Adipose tissue (tissue), 3 donors: ENCODE measurements at regions not wholly inside any gene's neighbourhood (a gene's known extent, or its start where the extent isn't known, plus 50 kb on each side); places are given as distances from the start of the nearest gene placed in this dataset.
"Not testable (repeated sequence)": the region's sequence is repeated elsewhere in the genome, so short reads cannot be mapped to it uniquely, and the experiment has no call there.

ENCODE experiments used
- H3K27ac ChIP-seq: one replicate; pipeline ENCODE4 v1.5.1; 2013; ENCODE audit warnings: low read depth, low read length
- WGBS, 3 donors: extraction: QIAGEN DNeasy Blood & Tissue Kit; methylation state at CpG; one replicate each; pipeline ENCODE4 v1.1.7; 2013; 5-methylcytosine and 5-hydroxymethylcytosine counted together
- donor health status: healthy with polysubstance abuse.
- donor health status: Bipolar disorder and iron deficiency.
- donor health status: healthy.

DNA sequence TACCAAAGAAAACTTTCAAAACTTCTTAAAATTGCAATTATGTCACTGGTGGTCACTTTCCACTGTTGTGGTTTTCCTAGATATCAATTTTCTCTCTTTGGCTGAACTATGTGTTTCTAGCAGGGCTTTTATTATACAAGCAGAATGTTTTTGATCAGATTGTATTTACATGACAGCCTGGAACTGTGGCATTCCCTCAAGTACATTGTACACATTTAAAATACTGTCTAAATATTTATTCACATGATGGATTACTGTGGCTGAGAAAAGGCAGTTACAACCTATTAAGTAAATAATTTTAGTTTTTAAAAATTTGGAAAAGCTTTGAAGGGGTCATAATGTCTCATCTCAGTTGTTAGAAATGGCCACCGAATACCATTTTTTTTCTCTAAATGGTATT, 231.9 kb upstream of the PPP1R3A start:
- WGBS, 3 donors: 59 to 75% (median 70%) methylated on average over 1 of the region's 1 CpG
- no peak overlapping the region for H3K27ac ChIP-seq

GRCh38 chr7:114148779-114149178, 230.0 kb upstream of the PPP1R3A start:
- 49 to 59% (median 58%) methylated on average over 3 of the region's 3 CpGs for WGBS, 3 donors
- H3K27ac ChIP-seq: no peak overlapping the region

DNA sequence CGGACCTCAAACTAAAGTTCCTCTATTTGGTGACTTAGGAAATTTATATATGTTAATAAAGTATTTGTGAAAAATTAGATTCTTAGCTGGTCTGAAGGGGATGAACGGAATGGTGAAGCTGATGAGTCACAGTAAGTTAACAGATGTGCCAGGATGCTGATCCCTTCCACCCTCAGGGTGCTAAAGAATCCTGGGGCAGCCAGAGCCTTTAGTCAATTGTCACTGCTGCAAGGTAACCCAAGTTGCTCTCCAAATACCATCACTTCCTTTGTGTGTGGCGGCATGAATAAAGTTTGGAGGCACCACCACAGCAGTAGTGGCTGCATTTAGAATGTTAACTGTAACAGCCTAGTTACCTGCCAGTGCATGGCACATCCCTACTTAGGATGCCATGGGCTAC, 222.6 kb upstream of the PPP1R3A start:
- 64 to 82% (median 66%) methylated on average over 3 of the region's 3 CpGs for WGBS, 3 donors
- H3K27ac ChIP-seq: no peak overlapping the region

- H3K27ac ChIP-seq: no peak overlapping the region
- WGBS, 3 donors: 90 to 100% (median 92%) methylated on average over 1 of the region's 1 CpG
These were observed 221.8 kb upstream of the PPP1R3A start for GRCh38 chr7:114140561-114140960.

DNA sequence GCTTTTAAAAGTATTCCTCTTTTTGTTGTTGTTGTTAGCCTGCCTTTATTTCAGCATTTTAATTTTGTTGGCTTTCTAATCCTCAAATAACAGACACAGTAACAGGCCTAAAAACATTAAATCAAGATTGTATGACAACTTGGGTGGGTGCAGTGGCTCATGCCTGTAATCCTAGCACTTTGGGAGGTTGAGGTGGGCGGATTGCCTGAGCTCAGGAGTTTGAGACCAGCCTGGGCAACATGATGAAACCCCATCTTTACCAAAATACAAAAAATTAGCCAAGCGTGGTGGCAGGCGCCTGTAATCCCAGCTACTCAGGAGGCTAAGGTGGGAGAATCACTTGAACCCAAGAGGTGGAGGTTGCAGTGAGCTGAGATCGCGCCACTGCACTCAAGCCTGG, 220.9 kb upstream of the PPP1R3A start:
- not testable (repeated sequence) for H3K27ac ChIP-seq
- 91 to 93% (median 92%) methylated on average over 5 of the region's 5 CpGs for WGBS, 3 donors

GRCh38 chr7:114138587-114138986, 219.8 kb upstream of the PPP1R3A start:
- H3K27ac ChIP-seq: no peak overlapping the region
- 88 to 94% (median 88%) methylated on average over 5 of the region's 5 CpGs for WGBS, 3 donors

DNA sequence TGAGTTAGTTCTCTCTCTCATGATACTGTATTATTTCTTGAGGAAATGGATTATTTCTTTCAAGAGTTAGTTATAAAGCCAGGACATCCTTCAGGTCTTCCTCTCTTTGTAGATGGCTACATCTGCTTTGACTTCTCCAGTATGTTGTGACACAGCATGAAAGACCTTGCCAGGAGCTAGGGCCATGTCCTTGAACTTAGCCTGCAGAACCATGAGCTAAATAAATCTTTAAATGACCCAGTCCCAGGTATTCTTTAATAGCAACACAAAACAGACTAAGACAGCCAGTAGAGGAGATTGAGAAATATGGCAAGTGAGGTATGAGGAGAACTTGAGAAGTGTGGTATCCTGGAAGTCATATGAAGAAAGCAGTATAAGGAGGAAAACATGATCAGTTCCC, 214.9 kb upstream of the PPP1R3A start:
- no peak overlapping the region for H3K27ac ChIP-seq

- WGBS, 3 donors: 27 to 64% (median 62%) methylated on average over 3 of the region's 3 CpGs
- no peak overlapping the region for H3K27ac ChIP-seq
These were observed 212.1 kb upstream of the PPP1R3A start for GRCh38 chr7:114130866-114131265.

- no peak overlapping the region for H3K27ac ChIP-seq
- 94 to 100% (median 94%) methylated on average over 1 of the region's 1 CpG for WGBS, 3 donors
These were observed 210.1 kb upstream of the PPP1R3A start for GRCh38 chr7:114128880-114129279.

DNA sequence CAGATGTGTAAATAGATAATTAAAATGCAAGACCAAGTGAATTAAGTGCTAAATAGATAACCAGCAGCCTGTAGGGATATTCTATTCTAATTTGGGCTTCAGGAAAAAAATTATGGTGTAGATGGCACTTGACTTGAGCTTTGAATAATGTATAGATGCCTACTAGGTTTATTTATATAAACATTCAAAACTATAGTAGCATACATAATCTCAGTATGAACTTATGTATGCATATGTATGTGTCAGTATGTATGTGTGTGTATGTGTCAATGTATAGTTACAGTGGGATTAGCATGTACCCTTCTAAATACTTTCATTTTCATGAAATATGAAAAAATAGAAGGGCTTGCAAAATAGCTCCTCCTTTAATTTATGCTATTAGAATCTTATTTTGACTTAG, 207.3 kb upstream of the PPP1R3A start:
- H3K27ac ChIP-seq: no peak overlapping the region

DNA sequence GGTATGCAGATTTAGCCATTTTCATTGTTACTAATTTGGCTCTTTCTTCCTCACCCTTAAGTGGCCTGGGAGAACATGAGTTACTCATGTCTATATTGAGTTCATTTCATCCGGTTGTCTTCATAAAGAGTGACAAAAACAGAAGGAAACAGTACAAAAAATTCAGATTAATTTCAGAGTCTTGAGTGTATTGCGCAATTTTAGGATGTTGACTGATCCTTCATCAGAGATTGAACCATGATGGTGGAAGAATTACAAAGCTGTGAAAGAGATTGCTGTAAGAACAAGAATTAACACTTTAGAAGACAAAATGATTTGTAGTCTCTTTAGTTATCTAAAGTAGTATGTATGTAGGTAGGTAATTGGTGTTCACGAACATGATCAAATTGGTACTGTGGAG, 194.0 kb upstream of the PPP1R3A start:
- H3K27ac ChIP-seq: no peak overlapping the region
- 68 to 95% (median 74%) methylated on average over 3 of the region's 3 CpGs for WGBS, 3 donors

DNA sequence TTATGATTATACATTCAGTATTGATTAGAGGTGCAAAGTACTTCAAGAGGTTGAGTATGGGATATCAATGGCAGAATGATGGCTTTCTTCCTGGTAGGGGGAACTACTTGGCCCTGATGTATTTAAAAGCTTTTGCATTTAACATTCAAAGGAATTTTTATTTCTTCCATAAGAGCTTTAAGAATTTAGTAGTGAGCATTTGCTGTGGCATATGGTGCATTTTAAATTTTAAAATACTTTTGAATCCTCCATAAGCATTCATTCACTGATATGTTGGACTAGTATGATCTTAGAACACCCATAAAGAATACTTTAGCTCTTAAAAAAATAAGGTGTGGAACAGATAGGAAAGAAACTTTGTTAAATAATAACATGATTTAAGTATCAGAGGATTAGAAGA, 191.9 kb upstream of the PPP1R3A start:
- no peak overlapping the region for H3K27ac ChIP-seq

DNA sequence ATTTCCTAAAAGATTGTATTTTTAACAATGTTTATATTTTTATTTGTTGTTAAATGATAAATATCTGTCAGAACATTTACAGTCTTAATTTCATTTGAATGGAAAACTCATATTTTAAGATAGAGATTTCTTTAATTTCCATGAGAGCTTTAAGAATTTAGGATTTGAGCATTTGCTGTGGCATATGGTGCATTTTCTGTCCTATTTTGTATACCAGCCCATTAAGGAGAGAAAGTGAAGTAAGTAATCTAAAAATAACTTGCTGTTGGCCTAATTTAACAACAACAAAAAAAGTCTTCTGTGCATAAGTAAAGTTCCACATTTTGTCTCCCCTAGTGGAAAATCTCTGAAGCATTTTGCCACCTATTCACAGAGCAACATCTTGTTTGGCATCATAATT, 190.9 kb upstream of the PPP1R3A start:
- no peak overlapping the region for H3K27ac ChIP-seq

DNA sequence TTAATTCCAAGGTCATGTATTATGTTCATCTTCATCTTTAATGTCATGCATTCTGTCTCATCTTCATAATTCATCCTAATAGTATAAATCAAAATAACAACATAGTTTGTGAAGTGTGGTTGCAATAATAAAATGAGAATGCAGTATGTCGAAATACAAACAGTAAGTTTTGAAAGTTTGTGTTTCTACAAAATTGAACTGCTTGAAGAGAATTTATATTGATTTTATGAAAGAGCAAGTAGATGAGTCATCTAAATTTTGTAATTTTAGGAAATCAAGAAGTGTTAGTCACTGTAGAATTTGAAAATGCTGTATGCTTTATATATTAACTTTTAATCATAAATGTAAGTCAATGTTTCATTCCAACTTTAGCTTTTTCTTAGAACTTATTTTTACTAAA, 190.5 kb upstream of the PPP1R3A start:
- no peak overlapping the region for H3K27ac ChIP-seq
- WGBS, 3 donors: 81 to 94% (median 83%) methylated on average over 1 of the region's 1 CpG

DNA sequence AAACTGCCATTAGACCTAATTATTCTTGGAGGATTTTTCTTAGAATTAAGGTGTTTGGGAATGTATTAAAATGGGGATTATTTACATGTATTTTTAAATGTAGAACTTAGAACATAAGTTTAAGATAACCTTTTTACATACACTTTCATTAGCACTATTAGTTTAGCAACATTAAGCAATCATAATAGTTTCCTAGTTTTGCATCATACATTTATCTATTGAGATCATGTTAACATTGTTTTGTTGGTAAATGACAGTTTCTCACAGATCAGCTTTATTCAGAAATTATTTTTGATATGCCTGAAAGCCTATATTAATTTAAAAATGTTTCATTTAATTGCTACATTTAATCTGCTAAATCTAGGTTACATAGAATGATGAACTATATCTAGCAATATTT, 189.7 kb upstream of the PPP1R3A start:
- no peak overlapping the region for H3K27ac ChIP-seq

DNA sequence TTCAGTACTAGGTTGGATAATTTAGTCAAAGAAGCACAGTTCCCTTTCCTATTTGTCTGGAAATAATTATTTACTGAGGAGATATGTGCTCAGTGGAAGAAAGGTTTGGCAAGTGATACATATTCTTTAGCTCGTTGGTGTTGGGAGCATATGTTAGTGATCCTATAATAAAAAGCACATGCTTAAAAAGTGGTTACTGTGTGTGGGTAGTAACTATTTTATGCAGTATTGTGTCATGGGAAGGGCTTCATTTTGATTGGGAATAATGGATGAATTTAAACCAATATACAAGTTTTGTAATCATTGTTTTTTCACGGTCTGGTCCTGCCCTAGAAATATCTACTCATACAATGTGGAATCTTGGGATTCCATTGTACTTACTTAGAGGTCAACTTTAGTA, 188.7 kb upstream of the PPP1R3A start:
- 52 to 63% (median 62%) methylated on average over 2 of the region's 2 CpGs for WGBS, 3 donors
- H3K27ac ChIP-seq: no peak overlapping the region

- H3K27ac ChIP-seq: no peak overlapping the region
- WGBS, 3 donors: 80 to 93% (median 80%) methylated on average over 1 of the region's 1 CpG
These were observed 185.2 kb upstream of the PPP1R3A start for GRCh38 chr7:114104035-114104434.

DNA sequence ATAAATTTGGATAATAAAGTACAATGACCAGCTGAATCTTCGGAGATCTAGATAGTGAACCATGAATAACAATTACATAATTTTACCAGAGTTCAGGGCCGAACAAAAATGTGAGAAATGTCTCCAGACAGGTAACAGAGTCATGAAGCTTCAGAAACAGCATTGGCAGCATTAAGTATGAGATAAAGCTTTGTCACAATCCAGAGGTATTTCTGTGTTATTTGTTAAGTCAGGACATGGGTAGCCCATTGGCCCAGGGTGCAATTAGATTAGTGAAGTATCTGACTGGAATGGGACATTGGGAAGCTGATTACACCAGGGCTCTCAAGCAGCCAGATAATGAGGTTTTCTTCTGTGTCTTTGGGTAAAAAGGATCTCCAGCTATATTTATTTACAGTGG, 184.2 kb upstream of the PPP1R3A start:
- 63 to 87% (median 78%) methylated on average over 2 of the region's 2 CpGs for WGBS, 3 donors
- no peak overlapping the region for H3K27ac ChIP-seq

GRCh38 chr7:114102131-114102530, 183.3 kb upstream of the PPP1R3A start:
- 93 to 96% (median 94%) methylated on average over 1 of the region's 1 CpG for WGBS, 3 donors
- no peak overlapping the region for H3K27ac ChIP-seq

DNA sequence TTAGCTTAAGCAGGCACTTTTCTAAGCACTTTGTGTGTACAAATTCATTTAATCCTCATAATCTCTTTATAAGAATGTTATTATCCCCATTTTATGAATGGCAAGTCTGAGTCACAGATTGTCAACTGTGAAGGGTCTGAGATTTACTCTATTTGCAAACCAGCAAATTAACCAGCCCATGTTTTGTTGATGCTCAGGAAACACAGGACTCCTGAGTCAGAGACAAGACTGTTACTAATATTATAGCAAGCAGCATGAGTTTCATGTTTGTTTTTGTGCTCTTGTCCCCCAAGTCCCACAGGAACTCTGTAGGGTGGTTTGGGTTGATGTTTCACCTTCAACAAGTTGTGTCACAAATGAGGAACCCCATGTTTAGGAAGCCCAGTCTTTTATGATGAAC, 182.0 kb upstream of the PPP1R3A start:
- no peak overlapping the region for H3K27ac ChIP-seq

DNA sequence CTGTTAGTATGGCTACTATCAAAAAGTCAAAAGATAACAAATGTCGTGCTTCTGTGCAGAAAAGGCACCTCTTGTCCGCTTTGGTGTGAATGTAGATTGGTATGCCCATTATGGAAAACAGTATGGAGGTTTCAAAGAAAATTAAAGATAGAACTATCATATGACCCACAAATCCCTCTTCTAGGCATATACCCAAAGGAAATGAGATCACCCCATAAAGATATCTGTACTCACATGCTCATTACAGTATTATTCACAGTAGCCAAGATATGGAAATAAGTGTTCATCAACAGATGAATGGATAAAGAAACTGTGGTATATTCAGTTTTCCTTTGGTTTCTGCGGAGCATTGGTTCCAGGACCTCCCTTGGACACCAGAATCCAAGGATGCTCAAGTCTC, 180.5 kb upstream of the PPP1R3A start:
- 91 to 98% (median 92%) methylated on average over 3 of the region's 3 CpGs for WGBS, 3 donors
- no peak overlapping the region for H3K27ac ChIP-seq

GRCh38 chr7:114095885-114096284, 177.1 kb upstream of the PPP1R3A start:
- 91 to 96% (median 92%) methylated on average over 4 of the region's 4 CpGs for WGBS, 3 donors

More at GRCh38 chr7:114095885-114096284, 177.1 kb upstream of the PPP1R3A start:
- no peak overlapping the region for H3K27ac ChIP-seq
